ENCODE measurements at regions not wholly inside any gene's neighbourhood (a gene's known extent, or its start where the extent isn't known, plus 50 kb on each side); places are given as distances from the start of the nearest gene placed in this dataset.
"Not testable (repeated sequence)": the region's sequence is repeated elsewhere in the genome, so short reads cannot be mapped to it uniquely, and the experiment has no call there.

GRCh38 chr3:159047361-159047760, 245.5 kb downstream of the MFSD1 start:
- no peak for DNase-seq

- not testable (repeated sequence) for DNase-seq
Observed at GRCh38 chr3:159052494-159052893, 250.6 kb downstream of the MFSD1 start.

GRCh38 chr3:159057621-159058020, 255.8 kb downstream of the MFSD1 start:
- no peak for DNase-seq

GRCh38 chr3:159058859-159059258, 257.0 kb downstream of the MFSD1 start:
- no peak for DNase-seq

- no peak for DNase-seq
Observed at GRCh38 chr3:159059395-159059794, 257.5 kb downstream of the MFSD1 start.

- DNase-seq: no peak
Observed at GRCh38 chr3:159062734-159063410, 261.0 kb downstream of the MFSD1 start.

- no peak for DNase-seq
Observed at GRCh38 chr3:159069091-159069490, 267.2 kb downstream of the MFSD1 start, which contains the start of gene IQCJ. IQCJ (plus strand) TSS chr3:159069319.

GRCh38 chr3:159069866-159070425, 268.1 kb downstream of the MFSD1 start:
- DNase-seq: no peak

GRCh38 chr3:159074756-159075701, 273.2 kb downstream of the MFSD1 start:
- peak; percentile 22 for DNase-seq

GRCh38 chr3:159077860-159078259, 276.0 kb downstream of the MFSD1 start:
- no peak for DNase-seq

- no peak for DNase-seq
Observed at GRCh38 chr3:159080256-159080655, 278.4 kb downstream of the MFSD1 start.

GRCh38 chr3:159080821-159081220, 279.0 kb downstream of the MFSD1 start:
- no peak for DNase-seq

GRCh38 chr3:159082519-159082918, 280.7 kb downstream of the MFSD1 start:
- no peak for DNase-seq

GRCh38 chr3:159091936-159092335, 290.1 kb downstream of the MFSD1 start:
- no peak for DNase-seq

- DNase-seq: no peak
Observed at GRCh38 chr3:159102001-159102400, 300.1 kb downstream of the MFSD1 start.

- DNase-seq: no peak
Observed at GRCh38 chr3:159112724-159113123, 310.9 kb downstream of the MFSD1 start.

- no peak for DNase-seq
Observed at GRCh38 chr3:159113221-159113875, 311.5 kb downstream of the MFSD1 start.

- no peak for DNase-seq
Observed at GRCh38 chr3:159114582-159114981, 312.7 kb downstream of the MFSD1 start.

GRCh38 chr3:159123877-159124276, 322.0 kb downstream of the MFSD1 start:
- no peak for DNase-seq

GRCh38 chr3:159126261-159127020, 324.6 kb downstream of the MFSD1 start:
- DNase-seq: no peak

- DNase-seq: no peak
Observed at GRCh38 chr3:159127021-159127392, 325.2 kb downstream of the MFSD1 start.

GRCh38 chr3:159128628-159129027, 326.8 kb downstream of the MFSD1 start:
- DNase-seq: no peak
